ENCODE measurements at regions not wholly inside any gene's neighbourhood (a gene's known extent, or its start where the extent isn't known, plus 50 kb on each side); places are given as distances from the start of the nearest gene placed in this dataset.

- H3K4me1 ChIP-seq, result no peaks in the 10 kb centered on the region
- H3K9me3 ChIP-seq, result no peaks in the 10 kb centered on the region
- TF ChIP-seq, protein P1, sequence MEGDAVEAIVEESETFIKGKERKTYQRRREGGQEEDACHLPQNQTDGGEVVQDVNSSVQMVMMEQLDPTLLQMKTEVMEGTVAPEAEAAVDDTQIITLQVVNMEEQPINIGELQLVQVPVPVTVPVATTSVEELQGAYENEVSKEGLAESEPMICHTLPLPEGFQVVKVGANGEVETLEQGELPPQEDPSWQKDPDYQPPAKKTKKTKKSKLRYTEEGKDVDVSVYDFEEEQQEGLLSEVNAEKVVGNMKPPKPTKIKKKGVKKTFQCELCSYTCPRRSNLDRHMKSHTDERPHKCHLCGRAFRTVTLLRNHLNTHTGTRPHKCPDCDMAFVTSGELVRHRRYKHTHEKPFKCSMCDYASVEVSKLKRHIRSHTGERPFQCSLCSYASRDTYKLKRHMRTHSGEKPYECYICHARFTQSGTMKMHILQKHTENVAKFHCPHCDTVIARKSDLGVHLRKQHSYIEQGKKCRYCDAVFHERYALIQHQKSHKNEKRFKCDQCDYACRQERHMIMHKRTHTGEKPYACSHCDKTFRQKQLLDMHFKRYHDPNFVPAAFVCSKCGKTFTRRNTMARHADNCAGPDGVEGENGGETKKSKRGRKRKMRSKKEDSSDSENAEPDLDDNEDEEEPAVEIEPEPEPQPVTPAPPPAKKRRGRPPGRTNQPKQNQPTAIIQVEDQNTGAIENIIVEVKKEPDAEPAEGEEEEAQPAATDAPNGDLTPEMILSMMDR (IDR thresholded peaks at IDR 0.05), result no peak
- TF ChIP-seq EP300 (IDR thresholded peaks at IDR 0.05), result no peak
- intact Hi-C loops (cut with DNase I), result no loop called here
- H3K4me3 ChIP-seq, result no peak overlapping the region
- no peak for DNase-seq (ENCODE audit: extremely low spot score)
- 77% methylated on average over 4 of the region's 4 CpGs for WGBS
- no peaks in the 10 kb centered on the region for H3K36me3 ChIP-seq
- no peak overlapping the region for H3K27ac ChIP-seq (replicated peaks in 1 of 4)
- H3K27me3 ChIP-seq, result no peaks in the 10 kb centered on the region
These were observed 199.8 kb downstream of the SMC2 start for GRCh38 chr9:104293877-104294276.

GRCh38 chr9:104300124-104300523, 203.9 kb upstream of the OR13F1 start:
- no peak for DNase-seq (ENCODE audit: extremely low spot score)
- peaks cover 0 to 5% (median 0%) of the 10 kb centered on the region in 4 donors for H3K27me3 ChIP-seq
- H3K9me3 ChIP-seq, result no peaks in the 10 kb centered on the region
- no peak overlapping the region for H3K27ac ChIP-seq (replicated peaks in 1 of 4)
- no peaks in the 10 kb centered on the region for H3K4me1 ChIP-seq
- H3K4me3 ChIP-seq, result no peak overlapping the region
- WGBS, result 50% methylated on average over 1 of the region's 1 CpG
- TF ChIP-seq, protein P1 (IDR thresholded peaks at IDR 0.05), result no peak
- TF ChIP-seq POLR2A (IDR thresholded peaks at IDR 0.05; ENCODE audit: low read depth) (no peak), POLR2AphosphoS5 (IDR thresholded peaks at IDR 0.05) (no peak), EP300 (IDR thresholded peaks at IDR 0.05) (no peak)
- intact Hi-C loops (cut with DNase I), result no loop called here
- H3K36me3 ChIP-seq, result no peaks in the 10 kb centered on the region

GRCh38 chr9:104301755-104302154, 202.3 kb upstream of the OR13F1 start:
- H3K4me3 ChIP-seq, result no peak overlapping the region
- TF ChIP-seq POLR2AphosphoS5 (IDR thresholded peaks at IDR 0.05) (no peak), POLR2A (IDR thresholded peaks at IDR 0.05; ENCODE audit: low read depth) (no peak), EP300 (IDR thresholded peaks at IDR 0.05) (no peak)
- TF ChIP-seq, protein P1 (IDR thresholded peaks at IDR 0.05), result no peak
- no peaks in the 10 kb centered on the region for H3K36me3 ChIP-seq
- H3K27ac ChIP-seq (replicated peaks in 1 of 4), result no peak overlapping the region
- DNase-seq (ENCODE audit: extremely low spot score), result no peak
- H3K27me3 ChIP-seq, result peaks cover 0 to 5% (median 0%) of the 10 kb centered on the region in 4 donors
- H3K4me1 ChIP-seq, result no peaks in the 10 kb centered on the region
- WGBS, result 47% methylated on average over 2 of the region's 2 CpGs
- intact Hi-C loops (cut with DNase I), result no loop called here
- no peaks in the 10 kb centered on the region for H3K9me3 ChIP-seq

DNA sequence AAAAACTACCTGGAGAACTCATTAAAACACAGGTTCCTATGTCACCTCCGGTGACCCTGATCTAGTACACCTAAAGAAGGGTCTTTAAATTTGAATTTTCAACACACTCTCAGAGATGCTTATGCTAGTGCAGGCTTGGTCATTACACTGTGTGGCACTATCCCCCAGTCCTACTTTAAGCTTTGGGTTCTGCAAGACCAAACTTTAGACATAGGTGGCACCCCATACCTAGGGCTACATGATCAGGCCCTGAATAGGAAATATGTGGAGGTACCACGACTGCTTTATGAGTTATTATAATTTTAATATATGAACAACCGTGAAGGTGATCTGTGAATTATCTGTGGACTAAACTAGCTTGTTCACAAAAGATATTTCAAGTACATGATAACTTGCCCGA, 201.3 kb upstream of the OR13F1 start:
- intact Hi-C loops (cut with DNase I), result no loop called here
- Histone ChIP-seq H3K9me3 (no peaks in the 10 kb centered on the region), H3K36me3 (no peaks in the 10 kb centered on the region), H3K4me3 (no peak overlapping the region), H3K27ac (replicated peaks in 1 of 4) (no peak overlapping the region), H3K27me3 (peaks cover 0 to 5% (median 0%) of the 10 kb centered on the region in 4 donors), H3K4me1 (no peaks in the 10 kb centered on the region)
- TF ChIP-seq POLR2A (IDR thresholded peaks at IDR 0.05; ENCODE audit: low read depth) (no peak), EP300 (IDR thresholded peaks at IDR 0.05) (no peak), POLR2AphosphoS5 (IDR thresholded peaks at IDR 0.05) (no peak)
- TF ChIP-seq, protein P1 (IDR thresholded peaks at IDR 0.05), result no peak
- no peak for DNase-seq (ENCODE audit: extremely low spot score)
- 84% methylated on average over 4 of the region's 4 CpGs for WGBS

GRCh38 chr9:104304925-104305324, 199.1 kb upstream of the OR13F1 start:
- WGBS, result 83% methylated on average over 2 of the region's 5 CpGs
- Histone ChIP-seq H3K4me3 (no peak overlapping the region), H3K4me1 (no peaks in the 10 kb centered on the region), H3K27me3 (peaks cover 0 to 5% (median 0%) of the 10 kb centered on the region in 4 donors), H3K36me3 (no peaks in the 10 kb centered on the region), H3K27ac (replicated peaks in 1 of 4) (no peak overlapping the region), H3K9me3 (no peaks in the 10 kb centered on the region)
- TF ChIP-seq POLR2AphosphoS5 (IDR thresholded peaks at IDR 0.05), result no peak
- no peak for TF ChIP-seq POLR2A (IDR thresholded peaks at IDR 0.05; ENCODE audit: low read depth)
- no peak for TF ChIP-seq EP300 (IDR thresholded peaks at IDR 0.05)
- TF ChIP-seq, protein P1 (IDR thresholded peaks at IDR 0.05), result no peak
- intact Hi-C loops (cut with DNase I), result no loop called here
- no peak for DNase-seq (ENCODE audit: extremely low spot score)
